Activated T-helper 1 cell treated with Interleukin-2 at 50 U/mL for 16 hours (primary cell): ENCODE measurements at regions not wholly inside any gene's neighbourhood (a gene's known extent, or its start where the extent isn't known, plus 50 kb on each side); places are given as distances from the start of the nearest gene placed in this dataset.

Source experiments
- DNase-seq: peaks from one replicate; pipeline ENCODE4 v3.0.0-alpha.2; 2020; ENCODE audit warnings: low read depth

DNA sequence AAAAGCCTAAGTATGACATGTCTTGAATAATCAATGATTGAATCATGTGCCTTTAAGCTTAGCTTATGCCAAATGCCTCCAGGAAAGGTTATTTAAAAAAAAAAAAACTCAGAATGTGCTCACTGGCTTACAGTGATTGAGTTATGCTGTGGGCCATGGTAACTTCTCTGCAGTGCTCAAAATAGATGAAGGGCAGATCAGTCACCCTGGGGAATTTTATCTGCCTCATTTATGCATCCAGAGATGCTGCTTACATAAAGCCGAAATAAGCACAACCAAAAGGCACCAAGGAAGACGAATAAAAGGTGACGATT, 118.7 kb upstream of the MDM1 start:
- DNase-seq = no peak

DNA sequence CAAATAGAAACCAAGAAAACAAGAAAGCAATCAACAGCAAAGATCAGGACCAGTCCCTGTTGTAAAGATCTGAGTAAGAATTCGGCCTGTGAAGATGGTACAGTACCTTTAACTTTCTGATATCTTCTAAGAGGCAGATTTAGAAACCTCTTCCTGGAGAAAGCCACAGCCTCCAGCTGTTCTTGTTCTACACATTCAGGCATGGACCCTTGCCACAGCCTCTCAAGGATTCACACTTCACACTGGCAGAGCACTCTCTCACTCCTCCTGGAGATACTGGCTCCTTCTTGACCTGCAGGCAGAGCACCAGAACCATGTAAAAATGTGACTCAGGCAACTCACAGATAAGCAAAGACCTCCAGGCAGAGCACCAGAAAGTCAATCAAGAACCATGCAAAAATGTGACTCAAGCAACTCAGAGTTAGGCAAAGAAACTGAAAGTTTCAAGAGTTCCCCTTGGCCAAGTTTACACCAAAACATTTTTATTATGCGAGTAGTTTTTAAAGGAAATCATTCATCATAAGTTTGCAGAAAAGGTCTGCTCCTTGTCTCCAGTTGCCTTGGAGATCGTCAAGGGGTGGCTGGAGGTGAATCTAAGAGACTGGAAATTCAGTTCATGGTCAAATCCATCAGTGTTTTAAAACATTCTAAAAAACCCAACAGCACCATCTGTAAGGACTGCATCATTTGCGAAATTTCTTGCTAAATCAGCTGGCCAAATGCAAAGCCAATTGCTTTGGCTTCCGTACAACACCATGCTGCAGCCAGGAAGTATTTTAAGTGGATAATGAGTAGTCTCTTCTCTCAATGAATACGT, 119.3 kb upstream of the MDM1 start:
- DNase-seq = no peak

DNA sequence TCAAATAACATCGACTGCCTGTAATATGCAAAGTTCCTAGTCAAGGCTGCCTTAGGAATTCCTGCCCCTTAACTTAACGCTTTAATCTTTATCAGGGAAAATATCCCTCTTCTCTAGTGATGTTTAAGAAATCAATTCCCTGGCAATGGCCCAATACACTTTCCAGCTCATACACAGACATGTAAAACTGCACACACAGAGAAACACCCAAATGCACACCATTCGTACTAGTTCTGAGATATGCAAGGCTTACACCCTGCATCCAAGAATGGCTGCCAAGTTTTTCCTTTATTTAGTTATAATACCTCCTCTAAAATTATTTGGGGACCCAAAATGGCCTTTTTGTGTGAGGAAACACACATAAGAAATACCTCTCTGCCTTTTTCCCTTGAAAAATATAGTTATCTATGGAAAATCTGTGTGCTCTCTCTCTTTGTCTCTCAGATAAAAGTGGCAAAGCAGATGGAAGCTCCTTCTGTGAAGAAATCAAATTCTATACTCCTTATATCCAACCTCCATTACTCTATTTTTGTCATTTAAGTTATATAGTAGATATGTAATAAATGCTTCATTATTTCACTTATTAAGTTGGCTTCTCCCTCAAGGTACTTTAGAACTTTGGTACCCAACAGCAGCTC, 120.0 kb upstream of the MDM1 start:
- DNase-seq = no peak

DNA sequence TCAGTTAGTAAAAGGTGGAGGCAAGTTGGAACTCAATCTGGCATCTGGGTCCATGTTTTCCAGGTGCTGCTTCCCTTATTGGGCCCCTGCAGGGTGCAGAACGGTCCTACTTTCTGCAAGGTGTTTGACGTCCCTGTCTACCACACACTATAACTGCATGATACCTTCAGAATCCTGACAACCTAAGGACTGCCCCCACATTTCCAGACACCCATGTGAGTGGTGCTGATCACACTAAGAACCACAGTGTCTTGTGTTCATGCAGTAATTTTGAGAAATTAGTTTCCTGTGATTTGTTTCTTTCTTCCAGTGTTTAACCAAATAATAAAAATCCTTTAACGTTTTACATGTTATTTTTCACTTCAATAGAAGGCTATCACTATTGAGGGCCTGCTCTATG, 121.1 kb upstream of the MDM1 start:
- DNase-seq = no peak

DNA sequence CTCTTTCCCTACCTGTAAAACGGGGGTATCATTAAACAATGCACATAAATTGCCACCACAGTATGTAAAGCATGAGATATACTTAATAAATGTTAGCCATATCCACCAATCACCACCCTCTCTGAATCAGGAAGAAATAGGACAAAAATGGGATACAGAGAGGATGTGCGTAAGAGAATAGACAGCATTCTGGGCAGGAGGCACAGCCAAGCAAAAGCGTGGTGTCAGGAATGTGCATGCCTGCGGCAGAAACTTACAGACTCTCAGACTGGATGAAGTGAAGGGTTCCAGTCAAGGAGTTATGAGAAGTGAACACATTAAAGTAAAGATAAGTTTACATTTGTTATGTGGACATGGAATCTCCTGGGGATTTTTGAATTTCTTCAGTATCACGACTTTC, 121.7 kb upstream of the MDM1 start:
- no peak for DNase-seq

DNA sequence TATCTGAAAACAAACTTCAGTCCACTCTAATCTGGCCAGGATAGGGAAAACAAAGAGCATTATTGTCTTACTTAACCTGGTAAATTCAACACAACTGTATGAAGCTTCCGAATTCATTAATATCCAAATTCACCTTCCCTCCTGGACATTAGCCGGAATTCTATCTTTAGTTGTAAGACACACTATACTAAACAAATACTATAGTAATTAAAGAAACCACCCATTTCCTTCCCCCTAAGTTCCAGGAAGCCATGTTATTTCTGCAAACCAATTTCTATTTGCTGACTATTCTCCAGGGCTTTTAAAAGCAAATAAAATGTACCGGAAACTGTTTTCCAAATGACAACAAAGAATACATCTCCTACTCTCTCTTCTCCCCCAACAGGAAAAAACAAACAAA, 122.7 kb upstream of the MDM1 start:
- DNase-seq = no peak

DNA sequence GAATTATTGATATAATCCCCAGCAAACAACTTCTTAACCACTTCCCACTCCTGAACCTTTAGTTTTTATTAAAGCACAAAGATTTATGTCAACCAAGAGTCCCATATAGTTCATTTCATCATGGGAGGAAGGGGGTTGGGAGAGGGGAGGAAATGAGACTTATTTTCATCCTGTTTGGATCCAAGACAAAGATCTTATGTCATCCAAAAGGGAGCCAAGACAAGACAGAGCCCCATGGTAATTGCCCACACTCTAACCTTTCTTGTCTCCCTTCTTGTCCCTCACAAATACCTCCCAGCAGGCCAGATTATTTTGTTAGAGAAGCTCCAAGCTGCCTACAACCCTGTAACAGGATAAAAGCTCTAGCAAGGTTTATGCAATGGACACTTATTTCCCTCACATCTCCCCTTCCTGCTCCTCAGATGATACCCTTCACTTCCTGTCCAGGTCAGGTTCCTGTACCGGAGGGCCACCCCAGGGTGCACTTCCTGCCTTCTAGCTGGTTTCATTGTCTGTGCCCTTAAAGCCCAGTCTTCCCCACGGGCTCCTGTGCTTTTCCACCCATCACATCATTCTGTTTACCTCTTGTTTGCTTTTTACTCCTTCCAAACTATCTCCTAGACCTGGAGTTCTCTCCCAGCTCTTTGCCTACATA, 123.7 kb upstream of the MDM1 start:
- DNase-seq = no peak

DNA sequence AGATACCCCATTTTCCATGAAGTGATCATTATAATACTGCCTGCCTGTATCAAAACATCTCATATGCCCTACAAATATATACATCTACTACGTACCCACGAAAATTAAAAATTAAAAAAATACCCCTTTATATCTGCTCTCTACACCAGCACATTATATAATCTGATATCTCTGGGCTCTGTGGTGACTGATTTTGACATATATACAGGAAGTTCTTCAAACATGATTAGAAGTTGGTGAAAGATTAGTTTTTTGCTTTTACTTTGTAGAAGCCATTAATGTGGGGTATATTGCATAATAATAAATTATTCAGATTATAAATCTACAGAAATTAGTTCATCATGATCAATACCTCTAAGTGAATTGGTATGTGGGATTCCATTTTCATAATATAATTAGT, 126.7 kb upstream of the MDM1 start:
- DNase-seq = no peak

DNA sequence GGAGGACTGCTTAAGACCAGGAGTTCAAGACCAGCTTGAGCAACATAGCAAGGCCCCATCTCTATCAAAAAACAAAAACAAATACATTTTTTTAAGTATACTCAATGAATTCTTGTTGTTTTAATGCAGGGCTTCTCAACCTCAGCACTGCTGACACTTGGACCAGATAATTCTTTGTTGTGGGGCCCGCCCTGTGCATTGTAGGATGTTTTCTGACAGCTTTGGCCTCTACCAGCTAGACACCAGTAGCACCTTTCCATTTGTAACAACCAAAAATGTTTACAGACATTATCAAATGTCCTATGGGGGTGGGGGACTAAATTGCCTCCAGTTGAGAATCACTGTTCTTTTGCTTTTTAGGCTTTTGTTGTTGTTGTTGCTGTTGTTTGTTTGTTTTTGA, 128.1 kb upstream of the MDM1 start:
- DNase-seq = no peak

DNA sequence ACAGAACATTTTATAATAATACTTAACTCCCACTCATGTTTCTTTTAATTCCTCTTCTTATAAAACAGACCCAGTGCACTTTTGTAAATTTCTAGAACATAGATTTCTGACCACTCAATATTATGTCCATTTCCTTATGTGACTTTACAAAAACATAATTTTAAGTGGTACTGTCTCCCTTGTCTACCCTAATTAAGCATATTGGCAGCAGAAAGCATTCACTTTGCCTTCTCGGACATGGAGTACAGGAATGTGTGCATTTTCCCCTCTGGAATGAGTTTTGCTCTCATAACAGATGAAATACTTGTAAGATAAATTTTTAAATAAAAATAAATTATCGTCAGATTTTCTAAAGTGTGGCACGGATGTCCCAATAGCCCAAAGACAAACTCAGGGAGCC, 129.5 kb upstream of the MDM1 start:
- DNase-seq = no peak

DNA sequence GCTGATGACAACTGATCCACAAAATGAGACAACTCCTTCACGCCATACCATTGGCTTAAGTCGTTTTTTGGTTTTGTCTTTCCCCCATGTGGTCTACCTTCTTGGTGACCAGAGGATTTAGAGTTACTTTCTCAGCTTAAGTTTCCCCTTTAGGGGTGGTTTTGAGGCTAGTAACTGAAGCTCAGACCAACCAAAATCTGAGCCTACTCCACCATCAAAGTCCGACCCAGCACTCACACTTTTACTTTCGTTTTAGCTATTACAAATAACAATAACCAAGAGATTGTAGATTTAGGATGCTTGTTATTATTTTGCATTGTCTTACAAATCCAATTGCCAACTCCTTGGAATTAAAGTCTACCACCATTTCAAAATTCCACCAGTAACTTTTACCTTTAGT, 130.6 kb upstream of the MDM1 start:
- DNase-seq = no peak

DNA sequence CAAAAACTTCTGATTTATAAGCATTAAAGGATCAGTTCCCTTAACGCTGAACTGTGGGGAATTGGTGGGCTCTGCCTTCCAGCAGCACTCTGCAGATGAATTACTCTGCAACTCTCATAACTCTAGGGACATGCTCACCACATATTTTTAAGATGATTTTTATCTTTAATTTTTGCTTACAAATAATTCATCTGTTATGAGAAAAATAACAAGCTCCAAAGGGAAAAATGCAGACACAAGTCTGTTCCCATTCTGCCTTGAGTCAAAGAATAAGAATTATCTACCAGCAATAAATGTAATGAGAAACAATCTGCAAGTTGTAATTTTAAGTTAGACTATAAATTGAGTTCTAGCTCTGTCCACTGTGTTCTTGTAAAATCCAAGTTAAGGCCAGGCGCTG, 133.1 kb upstream of the MDM1 start:
- DNase-seq = no peak

DNA sequence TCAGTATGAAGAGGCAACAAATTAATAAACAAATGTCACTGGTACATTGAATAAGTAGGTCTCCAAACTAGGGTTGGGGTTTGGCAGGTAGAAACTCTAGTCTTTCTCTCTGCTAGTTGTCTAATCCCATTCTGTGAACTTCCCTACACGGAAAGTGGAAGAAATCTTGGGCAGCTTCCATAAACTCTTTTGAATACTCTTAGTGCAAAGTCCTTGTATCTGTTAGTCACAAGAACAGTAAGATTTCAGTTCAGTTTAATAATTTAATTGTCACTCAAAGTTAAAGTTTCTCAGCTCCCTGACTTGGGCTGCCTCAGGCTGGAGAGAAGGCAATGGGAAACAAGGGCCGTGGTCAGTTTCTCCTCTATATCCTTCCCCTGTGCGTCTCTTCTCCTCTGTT, 135.4 kb upstream of the MDM1 start:
- DNase-seq = no peak

DNA sequence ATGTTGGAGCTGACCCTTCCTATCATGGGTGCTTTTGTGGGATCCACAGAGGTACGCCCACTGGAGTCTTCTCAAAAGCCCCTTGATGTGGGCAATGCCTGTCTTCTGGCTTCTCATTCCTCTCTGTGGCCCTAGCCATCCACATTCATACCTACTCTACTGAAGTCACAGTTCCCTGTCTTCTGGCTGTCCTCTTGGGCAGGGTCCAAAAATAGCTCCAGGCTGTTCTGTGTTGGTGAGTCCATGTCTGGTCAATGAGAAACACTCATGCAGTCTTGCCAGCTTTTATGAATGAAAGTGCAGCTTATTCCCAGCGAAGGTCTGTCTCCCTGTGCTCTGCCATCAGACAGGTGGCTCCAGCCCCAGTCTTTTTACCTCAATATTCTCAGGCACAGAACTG, 135.9 kb upstream of the MDM1 start:
- no peak for DNase-seq

DNA sequence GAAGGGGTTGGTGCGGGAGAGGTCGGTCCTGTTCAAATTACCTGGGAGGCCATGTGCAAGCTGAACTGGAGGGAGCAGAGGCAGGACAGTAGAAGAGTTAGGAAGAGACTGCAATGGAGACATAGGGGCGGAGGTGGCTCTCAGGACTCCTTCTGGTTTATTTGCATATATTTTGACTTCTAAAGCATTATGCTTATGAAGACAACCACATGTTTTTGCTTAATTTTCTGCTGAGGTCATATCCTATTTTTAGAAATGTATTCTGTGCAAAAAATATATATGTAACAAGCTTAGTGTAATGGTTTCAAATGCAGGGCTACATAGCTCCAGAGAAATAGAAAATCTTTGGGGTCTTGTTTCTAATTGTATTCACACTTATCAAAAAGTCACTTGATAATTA, 137.0 kb upstream of the MDM1 start:
- DNase-seq = no peak

DNA sequence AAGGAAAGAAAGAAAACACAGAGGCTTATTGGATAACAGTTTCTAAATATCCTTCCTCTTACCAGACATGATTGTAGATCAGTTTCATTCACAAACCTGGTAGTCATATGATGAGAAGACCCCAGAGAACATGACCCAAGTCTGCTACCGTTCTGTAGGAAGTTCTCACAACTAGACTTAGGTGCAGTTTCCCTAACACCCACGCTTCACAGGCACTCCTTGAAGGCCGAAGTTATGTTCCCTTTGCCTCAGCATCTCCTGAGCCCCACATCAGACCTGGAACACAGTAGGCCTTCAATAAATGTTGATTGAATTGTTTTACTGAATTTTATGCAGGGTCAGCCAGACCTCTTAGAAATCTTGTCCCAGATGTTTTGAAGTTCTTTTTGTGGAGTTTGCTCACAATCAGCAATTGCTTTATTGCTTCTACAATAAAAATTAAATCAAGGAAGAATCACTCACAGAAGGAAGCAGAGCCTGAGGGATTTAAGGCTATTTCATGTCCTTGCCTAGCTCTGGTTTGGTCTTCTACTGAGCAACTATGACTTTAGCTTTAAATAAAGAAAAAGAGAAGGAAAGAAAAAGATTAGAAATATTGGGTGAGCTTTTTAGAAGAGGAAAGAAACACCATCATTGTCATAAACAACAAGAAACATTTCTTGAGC, 138.6 kb upstream of the MDM1 start:
- DNase-seq = no peak

DNA sequence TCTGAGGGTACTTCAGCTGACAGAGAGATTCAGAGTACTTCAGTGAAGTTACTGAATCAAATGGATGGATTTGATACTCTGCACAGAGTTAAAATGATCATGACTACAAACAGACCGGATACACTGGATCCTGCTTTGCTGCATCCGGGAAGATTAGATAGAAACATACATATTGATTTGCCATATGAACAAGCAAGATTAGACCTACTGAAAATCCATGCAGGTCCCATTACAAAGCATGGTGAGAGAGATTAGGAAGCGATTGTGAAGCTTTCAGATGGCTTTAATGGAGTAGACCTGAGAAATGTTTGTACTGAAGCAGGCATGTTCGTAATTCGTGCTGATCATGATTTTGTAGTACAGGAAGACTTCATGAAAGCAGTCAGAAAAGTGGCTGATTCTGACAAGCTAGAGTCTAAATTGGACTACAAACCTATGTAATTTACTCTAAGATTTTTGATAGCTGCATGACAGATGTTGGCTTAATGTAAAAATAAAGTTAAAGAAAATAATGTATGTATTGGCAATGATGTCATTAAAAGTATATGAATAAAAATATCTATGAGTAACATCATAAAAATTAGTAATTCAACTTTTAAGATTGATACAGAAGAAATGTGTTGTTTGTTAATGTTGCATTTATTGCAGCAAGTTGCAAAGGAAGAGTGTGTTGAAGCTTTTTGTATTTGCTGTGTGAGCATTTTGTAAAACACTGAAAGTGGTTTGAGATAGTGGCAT, 136.1 kb upstream of the RAP1B start:
- no peak for DNase-seq

DNA sequence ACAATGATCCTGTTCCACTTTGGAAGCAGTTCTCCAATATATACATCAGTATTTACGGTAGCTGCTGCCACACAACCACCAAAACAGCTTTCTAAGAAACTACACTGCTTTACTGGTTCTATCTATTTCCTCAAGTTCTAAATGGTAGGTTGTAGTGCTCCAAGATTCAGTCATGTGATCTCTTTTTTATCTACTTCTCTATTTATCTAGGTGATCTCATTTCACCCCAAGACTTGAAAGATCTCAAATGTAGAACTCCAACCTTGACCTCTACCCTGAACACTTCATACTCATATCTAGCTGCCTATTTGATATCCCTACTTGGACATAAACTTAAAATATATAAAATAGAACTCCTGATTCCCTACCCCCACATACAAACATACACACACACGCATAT, 133.9 kb upstream of the RAP1B start:
- no peak for DNase-seq

DNA sequence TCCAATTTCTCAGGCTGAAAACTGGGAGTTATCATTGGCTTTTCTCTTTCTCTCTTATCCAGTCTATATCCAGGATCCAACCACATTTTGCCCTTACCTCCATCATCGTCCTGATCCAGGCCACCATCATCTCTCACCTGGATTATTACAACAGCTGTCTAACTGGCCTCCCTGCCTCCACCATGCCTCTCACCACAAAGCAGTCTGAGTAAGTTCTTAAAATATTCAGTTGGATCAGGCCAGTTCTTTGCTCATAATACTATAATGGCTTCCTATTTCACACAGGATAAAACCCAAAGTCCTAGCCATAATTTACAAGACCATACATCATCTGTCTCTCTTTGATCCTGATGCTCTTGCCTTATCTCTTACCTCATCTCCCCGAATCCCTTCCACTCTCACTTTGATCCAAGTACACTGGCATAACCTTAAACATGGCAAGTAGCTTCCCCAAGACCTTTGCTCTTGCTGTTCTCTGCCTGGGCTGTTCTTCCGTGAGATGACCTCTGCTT, 133.4 kb upstream of the RAP1B start:
- no peak for DNase-seq

DNA sequence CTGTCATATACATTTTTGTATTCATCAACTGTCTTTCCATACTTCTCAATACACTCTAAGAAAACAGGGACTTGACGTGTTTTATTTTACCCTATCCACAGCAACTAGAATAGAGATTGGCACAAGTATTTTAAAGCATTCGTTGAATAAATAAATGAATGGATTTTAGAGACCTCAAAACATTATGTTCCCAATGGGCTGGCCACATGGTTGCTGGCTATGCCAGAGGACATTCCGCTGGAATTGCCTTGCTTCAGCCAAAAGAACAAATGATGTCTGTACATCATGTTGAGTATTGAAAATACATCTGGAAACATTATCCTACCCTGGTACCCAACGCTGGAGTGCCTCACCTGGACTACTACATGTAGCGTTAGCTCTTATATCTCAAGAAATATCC, 132.8 kb upstream of the RAP1B start:
- DNase-seq = no peak

DNA sequence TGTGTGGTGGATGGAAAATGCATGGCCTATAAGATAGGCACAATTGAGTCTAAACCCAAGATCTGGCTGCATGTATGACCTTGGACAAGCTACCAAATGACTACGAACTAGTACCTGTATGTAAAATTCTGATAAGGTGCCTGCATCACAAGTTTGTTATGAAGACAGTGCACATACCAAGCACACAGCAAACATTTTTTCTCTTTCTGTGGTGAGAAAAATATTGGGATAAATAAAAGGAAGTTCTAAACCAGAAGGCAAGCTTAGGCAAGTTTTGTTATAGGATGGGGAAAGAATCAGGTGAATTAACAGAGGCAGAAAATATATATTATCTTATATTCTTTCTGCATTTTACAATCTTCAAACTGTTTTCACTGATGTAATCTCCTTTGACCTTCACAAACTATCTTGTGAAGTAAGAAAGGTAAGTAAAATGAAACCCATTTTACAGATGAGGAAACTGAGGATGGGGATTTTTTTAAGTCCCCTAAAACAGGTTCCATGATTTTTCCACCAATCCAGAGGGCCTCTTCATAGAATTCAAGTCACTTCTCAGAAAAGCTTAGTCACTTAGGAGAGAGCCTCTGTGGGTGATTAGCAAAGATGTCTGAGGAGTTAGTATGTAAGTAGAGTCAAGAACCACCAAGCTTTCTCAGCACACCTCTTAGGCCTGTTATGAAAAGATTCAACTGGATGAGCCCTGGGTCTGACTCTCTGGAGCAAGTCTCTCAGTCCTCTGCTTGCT, 132.0 kb upstream of the RAP1B start:
- no peak for DNase-seq
